Kidney (tissue), 13 donors: ENCODE measurements at regions not wholly inside any gene's neighbourhood (a gene's known extent, or its start where the extent isn't known, plus 50 kb on each side); places are given as distances from the start of the nearest gene placed in this dataset.

Experiments
- DNase-seq, 5 donors: peaks; one replicate each; pipeline ENCODE4 v3.0.0-alpha.2; 2013 to 2020
- FAIRE-seq: peaks from 2 replicates; lab custom pipeline; 2012; peaks lifted over from hg19 to GRCh38; lab: Jason Lieb, UNC
- H3K27ac ChIP-seq, 2 donors: one replicate each; pipeline ENCODE4 v1.7.0; 2013; ENCODE audit warnings: low read depth in 2 of 2, low read length in 2 of 2, inconsistent platforms in 1 of 2
- H3K27me3 ChIP-seq: one replicate; pipeline ENCODE4 v1.7.1; 2013; ENCODE audit warnings: low read length, inconsistent platforms; ENCODE audit not compliant: control insufficient read depth, insufficient read depth
- H3K36me3 ChIP-seq, 3 donors: one replicate each; pipeline versions ENCODE4 v1.7.0 to v1.7.1; 2013; ENCODE audit warnings: low read length in 3 of 3, control low read depth in 1 of 3, inconsistent platforms in 1 of 3; ENCODE audit not compliant: insufficient read depth in 3 of 3, control insufficient read depth in 2 of 3
- H3K4me1 ChIP-seq, 3 donors: one replicate each; pipeline versions ENCODE4 v1.7.0 to v1.7.1; 2013; ENCODE audit warnings: low read length in 3 of 3, inconsistent platforms in 1 of 3, low read depth in 1 of 3; ENCODE audit not compliant: control insufficient read depth in 2 of 3, insufficient read depth in 2 of 3
- H3K4me3 ChIP-seq, 3 donors: one replicate each; pipeline versions ENCODE4 v1.7.0 to v1.8.1; 2013; ENCODE audit warnings: low read length in 3 of 3, control low read depth in 1 of 3, inconsistent platforms in 1 of 3
- H3K9ac ChIP-seq, 3 donors: one replicate each; pipeline versions ENCODE4 v1.7.0 to v1.7.1; 2013; ENCODE audit warnings: low read length in 3 of 3, control low read depth in 1 of 3, inconsistent platforms in 1 of 3
- H3K9me3 ChIP-seq, 3 donors: one replicate each; pipeline versions ENCODE4 v1.7.0 to v1.7.1; 2013; ENCODE audit warnings: low read length in 3 of 3, control low read depth in 1 of 3, inconsistent platforms in 1 of 3; ENCODE audit not compliant: control insufficient read depth in 2 of 3, insufficient read depth in 1 of 3
- intact Hi-C: fragments of 100-400 bp; cut with DNase I; formaldehyde crosslinking; loops from one replicate; pipeline ENCODE4 v1.11.1; 2022
- TF ChIP-seq, protein P1 (sequence below): IDR thresholded peaks from 3 replicates; pipeline ENCODE4 v1.5.1; 2012; ENCODE audit warnings: mild to moderate bottlenecking, moderate library complexity, borderline replicate concordance; ENCODE audit not compliant: insufficient read depth; ENCODE audit errors: extremely low read depth
- donor health status: control.
- donor health status: control.
- donor health status: control.
- donor health status: control.
- donor health status: control.
- donor health status: DM: yes; HTN: yes; CAD: no.
- donor health status: Normal renal cell carcinoma (clear cell type).

DNA sequence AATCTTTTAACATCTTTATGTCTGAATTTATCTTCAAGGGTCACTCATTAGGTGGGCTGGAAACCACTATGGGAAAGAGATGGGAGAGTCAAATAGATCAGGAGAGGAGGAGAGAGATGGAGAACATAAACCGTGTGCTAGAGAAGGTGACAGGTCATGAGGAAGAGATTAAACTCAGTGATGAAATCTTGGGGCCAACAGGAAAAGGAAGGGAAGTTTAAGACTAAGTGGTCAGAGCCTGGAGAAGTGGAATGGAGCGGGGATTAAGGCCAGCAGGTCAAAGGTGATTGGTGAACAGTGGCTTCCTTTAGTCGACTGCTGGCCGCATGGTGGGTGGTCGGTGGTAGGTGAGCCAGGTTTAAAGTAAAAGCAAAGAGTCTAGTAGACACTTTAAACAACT, 169.3 kb upstream of the IVNS1ABP start:
- no peak overlapping the region for H3K4me3 ChIP-seq
- no peak for FAIRE-seq
- H3K27me3 ChIP-seq = no peaks in the 10 kb centered on the region
- no peaks in the 10 kb centered on the region for H3K9me3 ChIP-seq
- intact Hi-C loops = no loop called here
- TF ChIP-seq, protein P1, sequence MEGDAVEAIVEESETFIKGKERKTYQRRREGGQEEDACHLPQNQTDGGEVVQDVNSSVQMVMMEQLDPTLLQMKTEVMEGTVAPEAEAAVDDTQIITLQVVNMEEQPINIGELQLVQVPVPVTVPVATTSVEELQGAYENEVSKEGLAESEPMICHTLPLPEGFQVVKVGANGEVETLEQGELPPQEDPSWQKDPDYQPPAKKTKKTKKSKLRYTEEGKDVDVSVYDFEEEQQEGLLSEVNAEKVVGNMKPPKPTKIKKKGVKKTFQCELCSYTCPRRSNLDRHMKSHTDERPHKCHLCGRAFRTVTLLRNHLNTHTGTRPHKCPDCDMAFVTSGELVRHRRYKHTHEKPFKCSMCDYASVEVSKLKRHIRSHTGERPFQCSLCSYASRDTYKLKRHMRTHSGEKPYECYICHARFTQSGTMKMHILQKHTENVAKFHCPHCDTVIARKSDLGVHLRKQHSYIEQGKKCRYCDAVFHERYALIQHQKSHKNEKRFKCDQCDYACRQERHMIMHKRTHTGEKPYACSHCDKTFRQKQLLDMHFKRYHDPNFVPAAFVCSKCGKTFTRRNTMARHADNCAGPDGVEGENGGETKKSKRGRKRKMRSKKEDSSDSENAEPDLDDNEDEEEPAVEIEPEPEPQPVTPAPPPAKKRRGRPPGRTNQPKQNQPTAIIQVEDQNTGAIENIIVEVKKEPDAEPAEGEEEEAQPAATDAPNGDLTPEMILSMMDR = no peak
- H3K4me1 ChIP-seq = peaks cover 4 to 20% (median 8%) of the 10 kb centered on the region in 3 donors
- H3K9ac ChIP-seq = no peak overlapping the region
- H3K36me3 ChIP-seq = no peaks in the 10 kb centered on the region
- no peak for DNase-seq
- H3K27ac ChIP-seq = no peak overlapping the region

GRCh38 chr1:185483664-185484450, 166.8 kb upstream of the IVNS1ABP start:
- TF ChIP-seq, protein P1 = no peak
- Histone ChIP-seq H3K27ac (no peak overlapping the region), H3K36me3 (no peaks in the 10 kb centered on the region), H3K27me3 (no peaks in the 10 kb centered on the region), H3K4me3 (no peak overlapping the region), H3K4me1 (peaks cover 4 to 20% (median 8%) of the 10 kb centered on the region in 3 donors), H3K9me3 (no peaks in the 10 kb centered on the region), H3K9ac (no peak overlapping the region)
- intact Hi-C loops = no loop called here
- DNase-seq = peak in 2 of 5 donors; percentile 44 to 45
- FAIRE-seq = no peak

DNA sequence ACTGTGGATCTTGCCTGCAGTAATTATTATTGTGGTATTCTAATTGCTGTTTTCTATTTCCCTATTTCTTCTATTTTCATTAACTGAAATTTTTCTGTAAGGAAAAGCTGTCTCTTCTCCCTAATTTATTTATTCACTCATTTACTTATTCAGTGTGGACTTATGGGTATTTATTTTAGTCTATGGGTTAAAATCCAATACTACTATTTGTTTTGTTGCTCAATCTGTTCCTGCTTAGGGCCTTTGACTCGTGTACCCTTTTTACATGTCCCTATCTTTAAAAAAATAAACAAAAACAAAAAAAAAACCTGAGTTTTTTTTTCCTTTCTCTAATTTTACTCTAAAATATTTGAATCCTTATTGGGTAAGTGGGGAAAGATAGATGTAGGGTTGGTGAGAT, 166.2 kb upstream of the IVNS1ABP start:
- H3K9ac ChIP-seq = no peak overlapping the region
- H3K4me3 ChIP-seq = no peak overlapping the region
- no peaks in the 10 kb centered on the region for H3K27me3 ChIP-seq
- no peaks in the 10 kb centered on the region for H3K9me3 ChIP-seq
- DNase-seq (no peak), FAIRE-seq (no peak)
- TF ChIP-seq, protein P1 = no peak
- intact Hi-C loops = no loop called here
- H3K4me1 ChIP-seq = peaks cover 4 to 16% (median 4%) of the 10 kb centered on the region in 3 donors
- no peak overlapping the region for H3K27ac ChIP-seq
- no peaks in the 10 kb centered on the region for H3K36me3 ChIP-seq
